ENCODE measurements at regions not wholly inside any gene's neighbourhood (a gene's known extent, or its start where the extent isn't known, plus 50 kb on each side); places are given as distances from the start of the nearest gene placed in this dataset.

DNA sequence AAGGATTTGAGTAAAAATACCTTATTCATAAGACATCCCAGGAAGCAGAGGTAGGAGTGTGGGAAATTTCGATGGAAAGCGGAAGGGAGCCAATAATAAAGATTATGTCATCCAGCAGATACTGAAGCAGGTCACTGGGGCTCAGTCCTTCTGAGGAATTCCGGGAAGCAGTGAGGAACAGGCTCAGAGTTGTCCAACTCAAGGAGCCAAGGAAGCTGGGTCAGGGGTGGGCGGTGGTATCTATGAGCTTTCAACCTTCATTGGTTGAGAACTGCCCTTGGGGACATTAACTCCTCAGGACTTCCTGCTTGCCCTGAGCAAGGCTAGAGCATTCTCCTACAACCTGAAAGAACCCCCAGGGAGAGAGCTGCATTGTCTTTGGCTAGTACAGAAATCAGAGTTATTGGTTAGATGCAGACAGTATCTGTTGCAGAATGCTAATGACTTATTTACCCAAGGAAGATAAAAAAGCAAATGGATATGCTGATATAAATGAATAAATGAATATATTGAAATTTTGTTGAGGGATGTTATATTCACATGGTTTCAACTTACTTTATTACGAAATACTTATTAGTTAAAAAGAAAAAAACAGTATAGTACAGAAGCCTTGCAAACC is 68.2 kb downstream of the DMP1 start:
- TF ChIP-seq, protein P1, sequence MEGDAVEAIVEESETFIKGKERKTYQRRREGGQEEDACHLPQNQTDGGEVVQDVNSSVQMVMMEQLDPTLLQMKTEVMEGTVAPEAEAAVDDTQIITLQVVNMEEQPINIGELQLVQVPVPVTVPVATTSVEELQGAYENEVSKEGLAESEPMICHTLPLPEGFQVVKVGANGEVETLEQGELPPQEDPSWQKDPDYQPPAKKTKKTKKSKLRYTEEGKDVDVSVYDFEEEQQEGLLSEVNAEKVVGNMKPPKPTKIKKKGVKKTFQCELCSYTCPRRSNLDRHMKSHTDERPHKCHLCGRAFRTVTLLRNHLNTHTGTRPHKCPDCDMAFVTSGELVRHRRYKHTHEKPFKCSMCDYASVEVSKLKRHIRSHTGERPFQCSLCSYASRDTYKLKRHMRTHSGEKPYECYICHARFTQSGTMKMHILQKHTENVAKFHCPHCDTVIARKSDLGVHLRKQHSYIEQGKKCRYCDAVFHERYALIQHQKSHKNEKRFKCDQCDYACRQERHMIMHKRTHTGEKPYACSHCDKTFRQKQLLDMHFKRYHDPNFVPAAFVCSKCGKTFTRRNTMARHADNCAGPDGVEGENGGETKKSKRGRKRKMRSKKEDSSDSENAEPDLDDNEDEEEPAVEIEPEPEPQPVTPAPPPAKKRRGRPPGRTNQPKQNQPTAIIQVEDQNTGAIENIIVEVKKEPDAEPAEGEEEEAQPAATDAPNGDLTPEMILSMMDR (IDR thresholded peaks at IDR 0.05): no peak
- no peak for TF ChIP-seq POLR2A (IDR thresholded peaks at IDR 0.05)

Measured in adrenal gland (tissue), 5 donors.